TTC549 (cell line): ENCODE measurements at regions not wholly inside any gene's neighbourhood (a gene's known extent, or its start where the extent isn't known, plus 50 kb on each side); places are given as distances from the start of the nearest gene placed in this dataset.

ENCODE experiments used
- FAIRE-seq: peaks from 2 replicates; lab custom pipeline; 2012; peaks lifted over from hg19 to GRCh38; lab: Jason Lieb, UNC

DNA sequence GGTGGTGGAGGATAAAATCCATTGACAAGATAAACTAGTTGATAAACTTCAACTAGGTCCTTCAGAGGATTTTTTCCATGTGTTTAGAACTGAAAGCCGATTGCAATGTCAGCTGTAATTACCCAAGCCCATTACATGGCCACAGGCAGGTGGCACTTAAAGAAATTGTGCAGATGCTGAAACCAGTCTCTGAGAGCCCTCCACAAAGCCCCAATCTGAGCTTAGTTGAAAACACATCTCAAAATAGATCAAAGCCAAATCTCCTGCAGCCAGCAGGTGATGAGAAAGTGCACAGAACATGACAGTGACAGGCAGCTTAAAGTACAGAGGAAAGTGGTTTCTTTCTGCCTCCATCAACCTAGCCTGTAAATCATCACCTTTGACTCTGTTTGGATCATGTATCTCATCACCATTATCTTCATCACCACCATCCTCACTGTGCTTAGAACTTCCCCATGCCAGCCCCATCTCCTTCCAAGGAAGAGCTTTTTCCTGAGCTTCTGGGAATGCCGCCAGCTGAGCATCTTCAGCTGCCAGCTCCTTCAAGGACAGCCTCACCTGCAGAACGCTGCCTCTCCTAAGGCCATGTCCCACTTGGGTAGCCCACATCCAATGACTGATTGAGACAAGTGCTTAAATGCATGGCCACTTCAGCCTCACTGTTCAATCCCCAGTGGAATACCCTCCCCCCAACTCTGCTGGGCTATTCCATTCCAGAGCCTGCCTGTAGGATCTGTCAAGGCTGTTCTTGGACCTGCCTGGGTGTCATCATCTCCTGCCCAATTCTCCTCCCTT is 219.5 kb upstream of the TMEM132C start:
- FAIRE-seq = no peak

DNA sequence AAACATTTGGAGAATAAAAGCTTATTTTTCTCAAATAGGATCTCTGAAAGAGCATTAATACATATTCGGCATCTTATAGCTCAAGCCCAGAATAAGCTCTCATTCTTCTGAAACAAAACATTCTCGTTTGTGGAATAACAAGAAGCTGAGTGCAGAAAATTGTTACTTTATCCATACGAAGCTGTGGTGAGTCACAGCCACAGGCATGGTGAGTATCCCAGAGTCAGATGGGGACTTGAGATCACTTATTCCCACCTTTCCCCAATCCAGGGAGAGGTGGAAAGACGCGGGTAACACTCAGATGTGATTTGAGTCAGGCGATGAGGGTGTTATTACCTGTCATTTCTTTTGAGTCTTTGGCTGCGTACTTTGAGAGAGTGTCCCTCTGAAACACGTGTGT is 214.6 kb upstream of the TMEM132C start:
- no peak for FAIRE-seq

DNA sequence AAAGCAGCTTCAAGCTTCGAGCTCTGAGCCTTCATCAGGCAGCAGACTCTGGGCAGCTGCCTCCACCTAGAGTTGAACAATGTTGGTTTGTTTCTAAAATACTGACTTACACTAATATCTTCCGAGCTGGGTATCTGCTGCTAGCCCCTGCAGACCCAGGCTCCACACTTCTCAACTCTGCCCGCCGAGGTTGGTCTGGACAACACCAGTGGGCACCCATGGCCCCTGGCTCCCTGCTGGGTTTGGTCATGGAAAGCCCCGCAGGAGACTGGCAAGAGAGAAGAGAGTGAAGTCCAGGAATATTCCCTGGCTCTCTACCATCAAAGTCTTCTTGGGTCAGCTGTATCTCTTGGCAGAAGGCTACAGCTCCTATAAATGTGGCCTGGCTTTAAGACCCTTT is 214.2 kb upstream of the TMEM132C start:
- no peak for FAIRE-seq

DNA sequence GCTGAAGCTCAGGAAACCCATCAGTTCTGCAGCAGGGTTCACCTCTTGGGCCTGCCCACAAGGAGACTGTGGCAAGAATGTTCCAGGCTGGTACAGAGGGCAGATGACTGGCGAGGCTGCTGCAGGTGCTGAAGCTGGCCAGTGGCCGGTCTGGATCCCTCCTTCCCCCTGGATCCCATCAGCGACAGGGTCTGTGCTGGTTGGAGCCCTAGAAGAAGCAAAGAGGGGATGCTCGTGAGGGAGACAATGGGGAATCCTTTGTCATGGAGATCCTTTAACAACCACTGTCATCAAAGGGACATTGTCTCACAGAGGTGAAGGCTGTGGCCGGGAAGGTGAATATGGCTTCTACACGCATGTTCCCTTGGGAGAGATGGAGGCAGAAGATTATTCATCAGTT is 211.4 kb upstream of the TMEM132C start:
- no peak for FAIRE-seq

DNA sequence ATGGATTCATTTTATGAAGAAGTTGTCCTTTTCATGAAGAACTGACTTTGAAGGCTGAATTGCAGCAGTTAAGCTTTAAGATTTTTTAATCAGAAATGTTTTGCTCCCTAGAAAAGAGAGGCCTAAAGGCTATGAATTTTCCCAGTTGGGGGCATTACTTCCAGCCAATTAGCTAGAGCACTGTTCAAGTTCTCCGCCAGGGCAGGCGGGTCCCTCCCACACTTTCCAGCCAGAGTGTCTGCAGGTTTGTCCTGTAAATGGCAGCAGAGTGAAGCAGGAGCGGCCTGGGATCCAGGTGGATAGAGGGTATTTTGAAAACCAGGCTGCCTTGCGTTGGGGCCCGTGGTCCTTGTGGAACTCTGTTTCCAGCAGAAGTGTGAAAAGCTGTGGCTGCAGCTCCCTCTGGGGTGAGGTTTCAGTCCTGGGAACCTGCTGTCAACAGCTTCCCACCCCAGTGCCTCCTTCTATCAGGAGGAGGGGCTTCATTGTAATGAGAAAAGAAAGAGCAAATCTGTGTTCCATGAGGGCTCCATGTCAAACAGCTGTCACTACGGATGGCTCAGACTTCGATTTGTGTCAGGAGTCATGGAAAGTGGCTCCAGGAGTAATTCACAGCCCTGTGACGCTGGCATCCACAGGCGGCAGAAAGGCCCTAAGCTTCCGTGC is 210.7 kb upstream of the TMEM132C start:
- no peak for FAIRE-seq

DNA sequence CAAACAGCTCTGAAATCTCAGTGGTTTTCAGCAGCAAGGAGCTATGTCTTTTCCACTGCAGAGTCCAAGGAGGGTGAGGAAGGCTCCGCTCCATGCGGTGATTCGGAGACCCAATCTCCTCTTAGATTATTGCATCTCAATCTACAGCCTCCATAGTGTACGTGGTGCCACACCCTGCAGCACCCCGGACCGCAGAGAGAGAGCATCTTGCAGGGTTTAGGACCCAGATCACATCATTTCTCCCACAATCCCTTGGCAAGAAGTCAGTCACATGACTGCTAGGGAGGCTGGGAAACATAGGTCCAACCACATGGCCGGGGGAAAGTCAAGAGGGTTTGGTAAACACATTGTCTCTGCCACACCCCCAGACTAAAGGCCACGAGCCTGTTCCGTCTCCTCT is 209.4 kb upstream of the TMEM132C start:
- no peak for FAIRE-seq

DNA sequence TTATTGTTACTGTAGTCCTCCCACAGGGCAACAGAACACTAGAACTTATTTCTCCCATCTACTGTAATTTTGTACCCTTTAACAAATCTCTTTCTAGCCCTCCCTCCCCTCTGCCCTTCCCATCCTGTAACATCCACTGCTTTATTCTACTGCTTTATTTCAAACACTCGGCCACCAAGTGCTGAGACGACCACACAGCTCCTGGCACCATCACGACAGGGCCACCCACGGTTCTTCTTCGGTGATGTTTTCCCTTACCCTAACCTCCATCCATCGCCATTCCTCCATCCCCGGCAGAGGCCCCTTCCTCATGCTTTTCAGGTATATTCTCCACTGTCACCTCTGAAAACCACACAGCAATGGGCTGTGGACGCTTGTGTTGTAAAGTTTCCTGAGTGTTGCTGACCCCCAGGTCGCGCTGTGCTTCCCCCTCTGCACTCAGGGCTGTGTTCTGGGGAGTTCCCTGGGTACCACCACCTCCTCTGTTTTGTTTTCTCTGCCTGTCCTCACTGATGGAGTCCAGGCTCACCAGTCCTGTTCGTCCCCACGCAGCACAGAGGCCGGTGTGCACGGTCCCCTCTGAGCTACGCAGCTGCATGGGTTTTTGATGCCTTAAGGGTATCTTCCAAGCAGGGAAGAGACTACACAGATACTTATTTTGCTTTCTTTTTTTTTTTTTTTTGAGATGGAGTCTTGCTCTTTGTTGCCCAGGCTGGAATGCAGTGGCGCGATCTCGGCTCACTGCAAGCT is 207.2 kb upstream of the TMEM132C start:
- FAIRE-seq = no peak

DNA sequence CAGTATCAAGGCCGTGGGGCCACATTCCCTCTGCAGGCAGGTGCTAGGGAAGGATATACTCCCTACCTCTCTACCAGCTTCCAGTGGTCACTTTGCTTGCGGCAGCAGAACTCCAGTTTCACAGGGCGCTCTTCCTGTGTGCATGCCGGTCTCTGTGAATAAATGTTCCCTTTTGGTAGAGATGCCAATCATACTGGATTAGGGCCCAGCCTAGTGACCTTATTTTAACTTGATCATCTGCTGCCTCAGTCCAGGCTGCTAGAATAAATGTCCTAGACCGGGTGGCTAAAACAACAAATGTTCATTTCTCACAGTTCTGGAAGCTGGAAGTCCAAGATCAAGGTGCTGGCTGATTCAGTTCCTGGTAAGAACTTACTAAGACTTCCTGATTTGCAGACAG is 198.8 kb upstream of the TMEM132C start:
- FAIRE-seq = no peak

DNA sequence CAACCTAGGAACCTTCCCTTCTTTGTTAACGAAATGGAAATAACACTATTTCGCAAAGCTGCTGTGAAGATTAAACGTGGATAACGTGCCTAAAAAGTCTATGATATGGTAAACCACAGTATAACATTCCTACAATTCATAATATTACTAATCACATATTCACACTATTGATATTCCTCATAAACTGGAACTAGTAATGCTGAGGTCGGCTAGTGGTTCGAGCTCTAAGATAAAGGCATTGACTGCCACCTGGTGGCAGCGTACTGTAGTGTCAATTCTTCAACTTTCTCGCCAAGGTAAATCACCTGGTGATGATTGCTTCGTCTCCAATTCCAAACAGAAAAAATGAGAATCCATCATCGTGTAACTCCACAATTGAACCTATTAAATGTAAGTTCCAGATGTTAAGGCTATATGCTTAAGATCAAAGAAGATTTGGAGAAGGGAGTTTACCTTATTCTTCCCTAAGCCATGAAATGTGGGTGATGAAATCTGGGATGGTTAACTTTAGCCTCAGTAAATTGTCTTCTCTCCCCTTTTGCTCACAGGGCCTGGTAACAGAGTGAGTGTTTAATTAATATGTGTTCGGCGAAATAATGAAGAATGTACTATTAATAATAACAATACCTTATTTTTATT is 197.5 kb upstream of the TMEM132C start:
- FAIRE-seq = no peak

DNA sequence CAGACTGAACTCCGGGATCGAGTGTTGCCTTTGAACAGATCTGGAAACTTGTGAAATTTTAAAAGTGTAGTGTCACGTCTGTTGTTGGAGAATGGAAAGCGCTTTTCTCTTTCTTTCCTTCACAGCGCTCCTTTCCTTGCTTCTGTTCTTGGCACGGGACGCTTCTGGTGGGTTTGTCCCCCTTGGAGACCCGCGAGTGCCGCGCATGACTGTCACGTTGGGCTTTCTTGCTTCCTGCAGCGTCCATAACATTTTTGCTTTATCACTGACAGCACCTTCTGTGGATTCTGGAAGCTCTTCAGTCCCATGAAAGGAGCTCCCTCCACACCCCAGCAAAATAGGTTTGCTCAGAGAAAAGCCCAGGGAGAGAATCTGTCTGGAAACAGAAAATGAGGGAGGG is 193.0 kb upstream of the TMEM132C start:
- FAIRE-seq = no peak

DNA sequence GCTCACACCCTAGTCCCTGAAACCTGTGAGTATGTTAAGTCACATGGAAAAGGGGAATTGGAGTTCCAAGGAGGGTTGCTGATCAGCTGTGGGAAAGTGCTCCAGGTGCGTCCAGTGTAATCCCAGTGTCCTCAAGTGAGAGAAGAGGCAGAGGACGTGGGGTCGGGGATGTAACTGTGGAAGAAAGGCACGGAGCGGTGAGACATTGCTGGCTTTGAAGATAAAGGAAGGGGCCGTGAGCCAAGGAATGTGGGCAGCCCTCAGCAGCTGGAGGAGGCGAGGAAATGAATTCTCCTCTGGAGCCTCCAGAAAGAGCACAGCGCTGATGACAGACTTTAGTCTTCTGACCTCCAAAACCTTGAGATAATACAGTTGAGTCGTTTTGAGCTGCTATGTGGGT is 191.6 kb upstream of the TMEM132C start:
- FAIRE-seq = no peak

DNA sequence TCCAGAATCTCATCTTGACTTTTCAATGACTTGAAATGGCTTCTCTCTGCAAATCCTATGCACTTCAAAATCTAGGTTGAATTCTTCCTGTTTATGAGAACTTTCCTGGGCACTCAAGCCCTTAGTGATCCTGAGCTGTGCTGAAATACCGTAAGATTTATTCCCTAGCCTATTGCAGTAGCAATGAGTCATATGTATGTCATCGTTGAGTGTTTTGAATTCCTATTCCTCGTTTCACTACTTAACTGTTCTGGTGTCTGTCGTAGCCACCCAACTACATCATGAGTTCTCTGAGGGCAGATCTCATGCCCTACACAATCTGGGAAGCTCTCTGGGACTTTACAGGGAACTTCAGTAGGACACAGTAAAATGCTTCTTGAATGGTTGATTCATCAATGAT is 190.8 kb upstream of the TMEM132C start:
- FAIRE-seq = no peak

DNA sequence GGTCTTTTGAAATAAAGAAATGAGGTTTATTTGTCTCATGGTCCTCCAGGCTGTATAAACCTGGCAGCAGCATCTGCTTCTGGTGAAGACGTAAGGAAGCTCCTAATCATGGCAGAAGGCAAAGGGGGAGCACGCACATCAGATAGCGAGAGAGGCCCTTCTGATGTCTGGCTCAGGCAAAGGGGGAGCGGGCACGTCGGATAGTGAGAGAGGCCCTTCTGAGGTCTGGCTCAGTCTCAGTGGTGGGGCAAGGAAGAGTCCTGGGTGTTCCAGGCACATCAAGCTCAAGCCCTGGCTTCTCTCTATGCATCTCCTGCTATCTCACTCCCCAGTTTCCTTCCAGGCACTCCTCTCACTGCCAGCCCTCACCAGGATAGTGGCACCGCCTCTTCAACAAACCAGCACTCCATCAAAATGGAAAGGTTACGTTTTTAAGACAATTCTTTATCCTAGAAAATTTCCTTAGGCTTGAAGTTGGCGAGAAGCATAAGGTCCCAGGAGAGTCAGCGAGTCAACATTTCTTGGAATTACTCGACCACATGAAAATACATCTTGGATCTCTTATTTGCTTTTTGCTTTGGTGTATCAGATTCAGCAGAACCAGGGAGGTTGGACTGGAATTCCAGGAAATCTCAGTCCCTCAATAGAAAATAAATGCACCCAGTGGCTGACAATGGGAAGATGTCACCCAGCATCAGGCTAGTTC is 189.6 kb upstream of the TMEM132C start:
- FAIRE-seq = no peak

DNA sequence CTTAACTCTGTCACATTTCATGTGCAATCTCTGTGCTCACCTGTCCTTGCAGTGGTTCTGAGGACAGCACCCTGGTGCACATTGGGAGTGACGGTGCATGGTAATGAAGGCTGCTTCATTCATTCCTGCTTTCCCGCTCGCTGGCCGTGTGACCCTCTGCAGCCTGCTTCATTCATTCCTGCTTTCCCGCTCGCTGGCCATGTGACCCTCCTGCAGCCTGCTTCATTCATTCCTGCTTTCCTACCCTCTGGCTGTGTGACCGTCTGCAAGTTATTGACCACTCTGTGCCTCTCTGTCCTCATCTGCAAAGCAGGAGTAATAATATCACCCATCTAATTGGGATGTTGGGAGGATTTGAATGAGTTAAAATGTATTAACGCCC is 189.1 kb upstream of the TMEM132C start:
- FAIRE-seq = no peak

DNA sequence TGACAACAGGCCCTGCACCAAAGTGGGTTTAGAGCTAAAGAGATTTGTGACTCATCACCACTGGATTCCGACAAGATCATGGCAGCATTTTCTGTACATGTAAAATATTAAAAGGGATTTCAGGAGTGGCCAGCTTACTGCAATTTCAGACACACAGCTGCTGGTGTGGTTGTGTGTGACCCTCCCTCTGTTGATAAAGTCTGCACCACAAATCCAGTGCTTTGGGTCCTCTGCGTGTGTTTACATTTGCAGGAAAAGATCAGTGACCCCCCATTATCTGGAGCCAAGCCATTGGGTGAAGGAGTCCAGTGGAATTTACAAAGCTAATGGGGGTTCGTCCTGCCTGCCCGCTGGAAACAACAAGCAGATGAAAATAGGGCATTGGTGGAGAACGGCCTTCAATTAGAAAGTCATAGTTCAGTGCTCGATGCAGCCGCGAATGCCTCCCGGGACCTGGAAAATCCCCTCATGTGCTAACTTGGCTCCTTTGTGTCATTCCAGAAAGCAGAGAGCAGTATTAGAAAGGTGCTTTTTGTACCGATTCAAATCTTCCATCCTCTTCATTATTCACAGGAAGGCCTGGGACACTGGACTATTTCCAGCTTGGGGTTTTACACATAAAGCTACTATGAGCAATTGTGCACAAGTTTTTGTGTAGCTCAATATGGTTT is 188.5 kb upstream of the TMEM132C start:
- FAIRE-seq = no peak

DNA sequence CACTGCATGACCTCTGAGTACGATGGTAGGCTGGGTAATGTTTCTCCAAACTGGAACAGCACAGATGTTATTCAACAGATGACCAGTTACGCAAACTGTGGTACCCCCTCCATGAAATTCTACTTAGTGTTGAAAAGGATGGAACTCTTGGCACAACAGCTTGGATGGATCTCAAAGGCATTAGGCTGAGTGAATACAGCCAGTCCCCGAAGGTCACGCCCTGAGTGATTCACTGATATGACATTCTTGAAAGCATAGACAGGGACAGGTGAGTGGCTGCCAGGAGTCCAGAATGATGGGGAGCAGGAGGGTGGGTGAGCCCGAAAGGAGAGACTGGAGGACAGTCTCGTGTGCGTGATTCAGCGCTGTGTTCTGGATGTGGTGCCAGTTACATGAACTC is 187.5 kb upstream of the TMEM132C start:
- no peak for FAIRE-seq

DNA sequence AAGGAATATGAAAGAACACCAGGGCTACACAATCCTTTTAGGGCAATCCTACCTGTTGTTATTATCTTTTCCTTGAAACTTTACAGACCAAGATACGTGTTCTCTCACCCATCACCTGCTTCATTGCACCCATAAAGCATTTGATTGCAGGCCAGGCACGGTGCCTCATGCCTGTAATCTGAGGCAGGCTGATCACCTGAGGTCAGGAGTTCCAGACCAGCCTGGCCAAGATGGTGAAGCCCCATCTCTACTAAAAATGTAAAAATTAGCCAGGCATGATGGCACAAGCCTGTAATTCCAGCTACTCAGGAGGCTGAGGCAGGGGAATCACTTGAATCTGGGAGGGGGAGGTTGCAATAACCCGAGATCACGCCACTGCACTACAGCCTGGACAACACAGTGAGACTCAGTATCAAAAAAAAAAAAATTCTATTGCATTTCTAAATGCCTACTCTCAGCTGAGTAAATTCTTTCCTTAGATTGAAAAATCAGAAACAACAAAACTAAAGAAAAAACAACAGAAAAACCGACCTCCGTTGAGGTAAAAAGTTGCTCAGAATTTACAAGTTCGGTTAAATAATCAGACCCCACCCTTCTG is 183.7 kb upstream of the TMEM132C start:
- no peak for FAIRE-seq

DNA sequence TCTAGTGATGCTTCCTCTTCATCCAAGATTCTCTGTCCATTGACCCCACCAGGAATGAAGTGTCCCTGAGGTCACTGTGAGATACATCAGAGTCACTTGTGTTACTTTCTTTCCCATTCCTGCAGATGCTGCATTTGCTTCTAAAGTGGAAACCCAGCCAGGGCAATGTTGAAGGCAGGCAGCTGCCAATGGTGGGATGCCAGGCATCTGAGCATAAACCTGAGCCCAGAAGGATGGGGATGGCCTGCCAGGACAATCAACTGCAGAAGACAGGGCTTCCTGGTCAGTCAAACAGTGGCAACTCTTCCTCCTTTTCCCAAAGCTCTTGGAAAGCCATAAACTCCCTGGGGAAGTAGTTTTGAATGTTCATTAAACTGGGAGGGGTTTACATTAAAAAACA is 178.0 kb upstream of the TMEM132C start:
- no peak for FAIRE-seq

DNA sequence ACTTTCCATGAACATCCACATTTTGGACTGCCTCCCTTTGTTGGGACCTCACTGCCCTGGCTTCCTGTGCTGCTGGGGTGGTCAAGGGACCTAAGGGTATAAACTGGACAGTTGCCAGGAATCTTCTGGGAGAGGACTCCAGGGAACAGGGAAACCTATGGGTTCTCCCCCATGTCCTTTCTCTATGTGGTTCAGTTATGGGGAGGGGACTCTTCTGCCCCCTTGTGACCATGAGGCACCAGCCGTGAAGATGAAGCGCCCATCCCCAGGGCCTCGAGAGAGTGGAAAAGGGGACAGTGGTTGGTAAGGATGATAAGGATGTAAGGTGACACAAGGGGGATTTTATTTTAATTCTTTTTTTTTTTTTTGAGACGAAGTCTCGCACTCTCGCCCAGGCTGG is 177.0 kb upstream of the TMEM132C start:
- no peak for FAIRE-seq

DNA sequence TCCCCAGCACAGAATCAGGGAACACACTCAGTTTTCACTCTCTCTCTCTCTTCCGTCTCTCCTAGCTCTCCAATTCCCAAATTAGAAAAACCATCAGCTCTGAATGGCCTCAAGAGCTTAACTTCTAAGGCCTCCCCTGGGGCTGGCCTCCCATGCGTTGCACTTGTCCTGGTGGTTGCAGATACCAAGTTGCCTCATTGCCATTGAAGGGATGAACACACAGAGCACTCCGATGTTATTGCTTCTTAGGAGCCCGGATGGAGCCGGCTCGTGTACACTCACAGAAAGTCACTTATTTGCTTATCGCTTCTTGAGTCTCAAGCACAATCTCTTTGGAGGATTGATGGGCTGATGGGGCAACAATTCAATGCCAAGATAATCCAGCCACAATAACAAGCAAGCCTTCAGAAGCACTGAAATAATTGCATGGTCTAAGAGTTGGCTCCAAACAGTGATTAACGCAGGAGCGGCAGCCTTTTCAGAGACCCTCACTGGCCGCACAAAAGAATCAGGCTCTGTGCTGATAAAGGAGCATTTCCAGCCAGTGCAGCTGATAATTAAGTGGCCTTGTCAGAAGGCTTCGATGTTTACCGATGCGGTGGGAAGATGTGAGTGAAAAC is 175.8 kb upstream of the TMEM132C start:
- FAIRE-seq = no peak

DNA sequence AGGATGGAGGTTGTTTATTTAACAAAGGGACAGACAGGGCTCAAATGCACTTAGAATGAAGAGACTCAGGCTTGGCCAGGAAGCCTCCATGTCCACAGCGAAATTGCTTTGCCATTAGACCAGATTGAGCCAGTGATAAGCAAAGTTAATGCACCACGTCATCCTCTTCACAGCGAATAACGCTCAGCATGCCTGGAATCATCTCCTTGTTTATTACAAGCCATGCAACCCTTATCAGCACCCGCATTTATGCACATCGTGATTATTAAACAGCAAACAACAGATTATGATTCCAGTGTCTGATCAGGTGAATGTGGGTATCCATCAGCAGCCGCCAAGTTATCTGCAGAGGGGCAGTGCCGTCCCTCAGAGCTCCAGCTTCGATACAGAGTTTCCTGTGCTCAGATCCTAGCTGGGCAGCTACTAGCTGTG is 175.0 kb upstream of the TMEM132C start:
- no peak for FAIRE-seq
